Hepatocyte (in vitro differentiated cells): ENCODE measurements at regions not wholly inside any gene's neighbourhood (a gene's known extent, or its start where the extent isn't known, plus 50 kb on each side); places are given as distances from the start of the nearest gene placed in this dataset.

Source experiments
- CTCF ChIP-seq: fragments of 200-600 bp; sonication (generic); IDR thresholded peaks from 2 replicates; pipeline ENCODE4 v1.5.1; 2016; ENCODE audit warnings: antibody characterized with exemption, mild to moderate bottlenecking; ENCODE audit not compliant: poor library complexity
- EZH2 ChIP-seq: fragments of 200-600 bp; sonication (generic); IDR thresholded peaks from 2 replicates; pipeline ENCODE4 v1.6.1; 2016; ENCODE audit warnings: antibody characterized with exemption, mild to moderate bottlenecking, borderline replicate concordance

- no peak for TF ChIP-seq CTCF
- no peak for TF ChIP-seq EZH2
Measured at GRCh38 chr3:116824208-116824607, 114.6 kb downstream of the TUSC7 start.
